B cell (primary cell): ENCODE measurements at regions not wholly inside any gene's neighbourhood (a gene's known extent, or its start where the extent isn't known, plus 50 kb on each side); places are given as distances from the start of the nearest gene placed in this dataset.

Source experiments
- ATAC-seq: fragments of 200-7000 bp; cut with Tn5 transposase; one replicate; pipeline ENCODE4 v1.10.0; 2021; ENCODE audit warnings: low read depth, mild to moderate bottlenecking, moderate number of reproducible peaks, moderate library complexity
- CTCF ChIA-PET: fragments of 350-600 bp; sonication (Branson Sonifier 250); formaldehyde crosslinking; loops from one replicate; lab custom pipeline; 2021; ENCODE audit warnings: antibody characterized with exemption, inconsistent platforms; lab: Charles Lee
- POLR2A ChIA-PET: fragments of 350-600 bp; sonication (Branson Sonifier 250); formaldehyde crosslinking; loops from one replicate; lab custom pipeline; 2021; ENCODE audit warnings: antibody characterized with exemption; lab: Charles Lee
- DNase-seq: peaks from one replicate; pipeline ENCODE4 v3.0.0; 2013
- H2AFZ ChIP-seq: 2 replicates; pipeline ENCODE4 v1.6.1; 2012; ENCODE audit warnings: mild to moderate bottlenecking, low read depth, low read length; ENCODE audit not compliant: insufficient read depth, poor library complexity, severe bottlenecking
- H3K27ac ChIP-seq, 2 donors: 1 replicate in 1 of 2; 2 replicates in 1 of 2; pipeline ENCODE4 v1.5.1; 2012 to 2013; ENCODE audit warnings: low read length in 2 of 2, mild to moderate bottlenecking in 2 of 2, moderate library complexity in 1 of 2
- H3K27me3 ChIP-seq, 4 experiments: fragments of 200-600 bp in 1 of 4; sonication (generic) in 1 of 4; replicated peaks in 1 of 4; 1 replicate in 2 of 4; 2 replicates in 2 of 4; pipeline versions ENCODE4 v1.6.1 to v1.7.0; 2013 to 2016; ENCODE audit warnings: low read length in 3 of 4, mild to moderate bottlenecking in 2 of 4, mixed read lengths in 1 of 4, moderate library complexity in 1 of 4; ENCODE audit not compliant: insufficient read depth in 4 of 4, control insufficient read depth in 3 of 4; ENCODE audit errors: control extremely low read depth in 1 of 4
- H3K36me3 ChIP-seq, 2 experiments: replicated peaks in 1 of 2; 1 replicate in 1 of 2; 2 replicates in 1 of 2; pipeline versions ENCODE4 v1.6.1 to v1.7.1; 2013; ENCODE audit warnings: low read length in 1 of 2; ENCODE audit not compliant: insufficient read depth in 2 of 2, control insufficient read depth in 1 of 2; ENCODE audit errors: control extremely low read depth in 1 of 2, extremely low read depth in 1 of 2
- H3K4me1 ChIP-seq, 2 donors: fragments of 200-600 bp in 1 of 2; sonication (generic) in 1 of 2; 1 replicate in 1 of 2; 2 replicates in 1 of 2; pipeline versions ENCODE4 v1.5.1 to v1.6.1; 2013 to 2017; ENCODE audit warnings: low read length in 2 of 2; ENCODE audit not compliant: control insufficient read depth in 2 of 2, insufficient read depth in 2 of 2
- H3K4me2 ChIP-seq: replicated peaks from 2 replicates; pipeline ENCODE3; 2012; ENCODE audit warnings: mild to moderate bottlenecking, low read depth, low read length; ENCODE audit not compliant: poor library complexity, severe bottlenecking
- H3K4me3 ChIP-seq, 5 experiments: fragments of 200-600 bp in 1 of 5; sonication (generic) in 1 of 5; 1 replicate in 3 of 5; 2 replicates in 2 of 5; pipeline versions ENCODE4 v1.5.1 to v1.7.0; 2011 to 2016; ENCODE audit warnings: low read length in 4 of 5, mild to moderate bottlenecking in 4 of 5, low read depth in 2 of 5, control low read depth in 1 of 5, moderate library complexity in 1 of 5; ENCODE audit not compliant: insufficient read depth in 1 of 5; ENCODE audit errors: control extremely low read depth in 1 of 5, extremely low read depth in 1 of 5
- H3K79me2 ChIP-seq: fragments of 200-600 bp; sonication (generic); one replicate; pipeline ENCODE4 v1.6.0; 2016; ENCODE audit warnings: low read length; ENCODE audit not compliant: control insufficient read depth, insufficient read depth
- H3K9ac ChIP-seq: fragments of 200-600 bp; sonication (generic); 2 replicates; pipeline ENCODE4 v1.6.1; 2017; ENCODE audit warnings: mild to moderate bottlenecking, low read length, moderate library complexity
- H3K9me3 ChIP-seq, 3 donors: one replicate each; pipeline versions ENCODE4 v1.6.1 to v1.7.1; 2013; ENCODE audit warnings: low read length in 2 of 3; ENCODE audit not compliant: control insufficient read depth in 2 of 3, insufficient read depth in 1 of 3; ENCODE audit errors: control extremely low read depth in 1 of 3
- H4K20me1 ChIP-seq: 2 replicates; pipeline ENCODE4 v1.6.0; 2012; ENCODE audit warnings: mild to moderate bottlenecking, low read length; ENCODE audit not compliant: insufficient read depth, control insufficient read depth, poor library complexity, severe bottlenecking
- H3K27ac Mint-ChIP-seq: one replicate; pipeline ENCODE4 v1.8.0; 2021; ENCODE audit warnings: mixed read lengths
- H3K27me3 Mint-ChIP-seq: one replicate; pipeline ENCODE4 v1.8.0; 2021; ENCODE audit warnings: mixed read lengths
- H3K4me1 Mint-ChIP-seq: one replicate; pipeline ENCODE4 v1.8.0; 2021; ENCODE audit warnings: mixed read lengths
- H3K4me3 Mint-ChIP-seq: one replicate; pipeline ENCODE4 v1.8.0; 2021; ENCODE audit warnings: mixed read lengths
- H3K9me3 Mint-ChIP-seq: one replicate; pipeline ENCODE4 v1.8.0; 2022; ENCODE audit warnings: mixed read lengths; ENCODE audit not compliant: insufficient read depth
- EZH2 ChIP-seq: IDR thresholded peaks from 2 replicates; pipeline ENCODE4 v1.6.1; 2012; ENCODE audit warnings: borderline replicate concordance, low read depth, mild to moderate bottlenecking, moderate library complexity, low read length; ENCODE audit not compliant: insufficient read depth, poor library complexity, severe bottlenecking
- WGBS: methylation state at CpG from one replicate; pipeline ENCODE4 v1.1.5; 2013; ENCODE audit warnings: missing lambda C conversion rate; ENCODE audit not compliant: insufficient coverage; 5-methylcytosine and 5-hydroxymethylcytosine counted together
- intact Hi-C: fragments of 100-400 bp; cut with micrococcal nuclease; formaldehyde crosslinking; loops from one replicate; pipeline ENCODE4 v1.10.0; 2022
- TF ChIP-seq, protein P1 (sequence below): fragments of 200-600 bp; IDR thresholded peaks from one replicate; pipeline ENCODE4 v1.8.0; 2022; ENCODE audit warnings: antibody characterized with exemption, mild to moderate bottlenecking

DNA sequence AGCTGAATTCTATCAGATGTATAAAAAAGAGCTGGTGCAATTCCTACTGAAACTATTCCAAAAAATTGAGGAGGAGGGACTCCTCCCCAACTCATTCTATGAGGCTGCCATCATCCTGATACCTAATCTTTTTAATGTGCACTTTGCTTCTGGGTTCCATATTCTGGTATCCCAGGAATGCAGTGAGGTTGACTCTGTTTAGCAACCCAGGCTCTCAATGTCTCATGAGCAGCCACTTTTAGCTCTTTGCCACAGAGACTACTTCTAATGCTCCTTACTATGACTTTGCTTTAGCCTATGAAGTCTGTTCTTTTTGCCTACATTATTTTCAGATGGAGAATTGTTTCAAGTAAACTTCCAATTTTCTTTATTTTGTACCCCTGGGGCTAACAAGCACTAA is 185.5 kb upstream of the NRSN1 start:
- Histone ChIP-seq H3K9ac (no peak overlapping the region), H3K4me1 (no peaks in the 10 kb centered on the region), H2AFZ (no peak overlapping the region), H3K27ac (no peak overlapping the region), H3K79me2 (no peaks in the 10 kb centered on the region), H3K9me3 (peaks cover 0 to 4% (median 0%) of the 10 kb centered on the region in 3 donors), H3K36me3 (no peaks in the 10 kb centered on the region), H3K4me3 (no peak overlapping the region), H3K27me3 (no peaks in the 10 kb centered on the region), H4K20me1 (no peaks in the 10 kb centered on the region), H3K4me2 (no peak overlapping the region)
- CTCF ChIA-PET = no interaction called here
- intact Hi-C loops = no loop called here
- Mint-ChIP-seq H3K27ac (no peak overlapping the region), H3K4me1 (no peaks in the 10 kb centered on the region), H3K4me3 (no peak overlapping the region), H3K9me3 (peaks cover 5% of the 10 kb centered on the region), H3K27me3 (no peaks in the 10 kb centered on the region)
- POLR2A ChIA-PET = no interaction called here
- TF ChIP-seq, protein P1, sequence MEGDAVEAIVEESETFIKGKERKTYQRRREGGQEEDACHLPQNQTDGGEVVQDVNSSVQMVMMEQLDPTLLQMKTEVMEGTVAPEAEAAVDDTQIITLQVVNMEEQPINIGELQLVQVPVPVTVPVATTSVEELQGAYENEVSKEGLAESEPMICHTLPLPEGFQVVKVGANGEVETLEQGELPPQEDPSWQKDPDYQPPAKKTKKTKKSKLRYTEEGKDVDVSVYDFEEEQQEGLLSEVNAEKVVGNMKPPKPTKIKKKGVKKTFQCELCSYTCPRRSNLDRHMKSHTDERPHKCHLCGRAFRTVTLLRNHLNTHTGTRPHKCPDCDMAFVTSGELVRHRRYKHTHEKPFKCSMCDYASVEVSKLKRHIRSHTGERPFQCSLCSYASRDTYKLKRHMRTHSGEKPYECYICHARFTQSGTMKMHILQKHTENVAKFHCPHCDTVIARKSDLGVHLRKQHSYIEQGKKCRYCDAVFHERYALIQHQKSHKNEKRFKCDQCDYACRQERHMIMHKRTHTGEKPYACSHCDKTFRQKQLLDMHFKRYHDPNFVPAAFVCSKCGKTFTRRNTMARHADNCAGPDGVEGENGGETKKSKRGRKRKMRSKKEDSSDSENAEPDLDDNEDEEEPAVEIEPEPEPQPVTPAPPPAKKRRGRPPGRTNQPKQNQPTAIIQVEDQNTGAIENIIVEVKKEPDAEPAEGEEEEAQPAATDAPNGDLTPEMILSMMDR = no peak
- TF ChIP-seq EZH2 = no peak
- ATAC-seq = no peak
- DNase-seq = no peak

- Mint-ChIP-seq H3K27ac (no peak overlapping the region), H3K4me3 (no peak overlapping the region), H3K9me3 (peaks cover 3% of the 10 kb centered on the region), H3K27me3 (no peaks in the 10 kb centered on the region), H3K4me1 (no peaks in the 10 kb centered on the region)
- no peak for DNase-seq
- Histone ChIP-seq H3K4me3 (no peak overlapping the region), H3K27ac (no peak overlapping the region), H3K9ac (no peak overlapping the region), H3K9me3 (peaks cover 0 to 3% (median 0%) of the 10 kb centered on the region in 3 donors), H3K4me2 (no peak overlapping the region), H4K20me1 (no peaks in the 10 kb centered on the region), H3K36me3 (no peaks in the 10 kb centered on the region), H3K4me1 (no peaks in the 10 kb centered on the region), H2AFZ (no peak overlapping the region), H3K79me2 (no peaks in the 10 kb centered on the region), H3K27me3 (no peaks in the 10 kb centered on the region)
- ChIA-PET CTCF (no interaction called here), POLR2A (no interaction called here)
- no peak for ATAC-seq
- intact Hi-C loops = no loop called here
- no peak for TF ChIP-seq EZH2
- TF ChIP-seq, protein P1 = no peak
- WGBS = no CpG with 5 or more reads among the region's 2 CpGs
Observed at GRCh38 chr6:23951691-23952090, 174.3 kb upstream of the NRSN1 start.
